GM19328 (cell line): ENCODE measurements at regions not wholly inside any gene's neighbourhood (a gene's known extent, or its start where the extent isn't known, plus 50 kb on each side); places are given as distances from the start of the nearest gene placed in this dataset.

Experiments used
- ATAC-seq: cut with Tn5 transposase; IDR thresholded peaks from one replicate; pipeline ENCODE4 v1.9.1; 2021; ENCODE audit warnings: mild to moderate bottlenecking, moderate library complexity; ENCODE audit not compliant: unreplicated experiment

- ATAC-seq = no peak
Measured at GRCh38 chr2:106706283-106706682, 179.7 kb downstream of the ST6GAL2 start.

GRCh38 chr2:106708209-106708608 is 177.8 kb downstream of the ST6GAL2 start:
- ATAC-seq = no peak

- no peak for ATAC-seq
Measured at GRCh38 chr2:106709229-106709628, 176.7 kb downstream of the ST6GAL2 start.

- ATAC-seq = no peak
Measured at GRCh38 chr2:106719222-106719621, 166.7 kb downstream of the ST6GAL2 start.

GRCh38 chr2:106720026-106720425 is 165.9 kb downstream of the ST6GAL2 start:
- no peak for ATAC-seq

- no peak for ATAC-seq
Measured at GRCh38 chr2:106724301-106724794, 161.6 kb downstream of the ST6GAL2 start.

DNA sequence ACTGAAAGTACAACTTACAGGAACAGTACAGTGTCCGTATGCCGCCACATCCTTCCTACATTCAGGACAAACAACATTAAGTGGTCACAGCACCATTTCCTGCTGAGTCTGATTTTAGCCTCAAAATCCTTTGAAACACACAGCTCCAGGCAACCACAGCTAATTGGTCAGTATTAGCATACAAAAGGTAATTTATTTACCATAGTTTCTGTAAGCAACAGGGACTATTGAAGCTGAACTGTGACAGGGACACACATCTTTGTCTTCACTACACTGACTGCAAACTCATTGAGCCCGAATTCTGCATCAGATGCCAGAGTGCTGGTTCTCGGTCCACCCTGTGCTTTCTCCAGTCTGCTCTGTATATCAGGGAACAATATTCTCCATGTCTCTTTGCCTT is 151.8 kb downstream of the ST6GAL2 start:
- no peak for ATAC-seq

DNA sequence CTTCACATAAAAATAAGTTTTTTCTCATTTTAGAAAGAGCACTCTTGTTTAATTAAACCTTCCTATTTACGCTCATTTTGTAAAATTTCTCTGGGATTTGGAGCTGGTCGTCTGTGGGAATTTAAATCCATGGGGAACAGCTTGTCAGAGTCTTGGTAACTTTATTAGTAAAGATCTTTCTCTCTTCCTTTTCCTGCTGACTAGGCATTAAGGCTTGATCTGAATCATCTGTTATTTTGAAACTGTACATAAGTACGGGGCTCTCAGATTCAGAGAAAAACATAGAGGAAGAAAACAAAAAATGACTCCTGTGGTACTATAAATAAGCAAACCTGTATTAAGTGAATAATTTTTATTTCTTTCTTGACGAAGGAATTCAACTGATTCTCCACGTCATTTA is 150.2 kb downstream of the ST6GAL2 start:
- no peak for ATAC-seq

DNA sequence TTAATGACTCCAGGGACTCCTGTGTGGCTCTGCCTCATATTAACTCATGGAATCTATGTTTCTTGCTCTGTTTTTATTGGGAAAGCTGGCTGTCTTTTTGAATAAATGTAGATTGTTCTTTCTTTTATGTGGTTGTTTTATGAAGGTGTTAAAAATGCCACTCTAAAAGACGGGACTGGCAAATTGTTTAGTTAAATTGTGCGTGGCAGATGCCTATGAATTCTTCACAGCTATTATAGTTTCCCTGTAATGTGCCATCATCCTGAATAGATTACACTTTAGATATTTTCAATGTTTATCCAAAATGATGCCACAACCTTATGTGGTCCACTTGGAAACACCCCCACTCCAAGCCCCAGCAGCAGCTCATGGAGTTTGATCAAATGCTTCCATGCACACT is 149.7 kb downstream of the ST6GAL2 start:
- no peak for ATAC-seq

- no peak for ATAC-seq
Measured at GRCh38 chr2:106745468-106745867, 140.5 kb downstream of the ST6GAL2 start.

DNA sequence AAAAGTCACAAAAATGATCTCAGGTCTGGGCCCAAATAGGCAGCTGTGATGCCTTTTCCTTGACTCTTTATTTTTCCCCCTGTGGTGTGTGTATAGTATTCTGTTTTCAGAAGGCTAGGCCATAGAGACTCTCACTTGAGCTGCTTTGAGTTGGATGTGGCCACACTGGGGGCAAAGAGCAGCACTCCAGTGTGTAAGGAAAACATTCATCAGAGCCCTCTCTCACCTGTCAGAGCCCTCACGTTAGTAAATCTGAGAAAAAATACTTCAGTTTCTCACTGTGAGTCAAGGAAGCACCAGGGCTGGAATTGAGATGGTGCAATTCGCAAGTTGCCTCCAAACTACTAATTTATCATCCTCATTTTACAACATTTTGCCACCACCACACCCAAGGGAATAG is 136.1 kb downstream of the ST6GAL2 start:
- ATAC-seq = no peak
